Right lobe of liver (tissue), 6 donors: ENCODE measurements at regions not wholly inside any gene's neighbourhood (a gene's known extent, or its start where the extent isn't known, plus 50 kb on each side); places are given as distances from the start of the nearest gene placed in this dataset.
"Not testable (repeated sequence)": the region's sequence is repeated elsewhere in the genome, so short reads cannot be mapped to it uniquely, and the experiment has no call there.

Experiments used
- ATAC-seq, 4 donors: fragments of 200-7000 bp; cut with Tn5 transposase; one replicate each; pipeline ENCODE4 v1.9.1; 2020; ENCODE audit warnings: mild to moderate bottlenecking in 4 of 4, moderate library complexity in 4 of 4
- DNase-seq, 3 donors: peaks; one replicate each; pipeline ENCODE4 v3.0.0-alpha.2; 2020
- H3K27ac ChIP-seq, 3 donors: fragments of 200-600 bp; one replicate each; pipeline ENCODE4 v1.8.0; 2022
- H3K27me3 ChIP-seq, 2 donors: fragments of 200-600 bp; one replicate each; pipeline ENCODE4 v1.8.0; 2022
- H3K36me3 ChIP-seq, 4 donors: fragments of 200-600 bp; sonication (generic) in 1 of 4; one replicate each; pipeline versions ENCODE4 v1.5.1 to v1.8.0; 2017 to 2022; ENCODE audit warnings: control low read depth in 1 of 4
- H3K4me1 ChIP-seq, 4 donors: fragments of 200-600 bp; sonication (generic) in 1 of 4; one replicate each; pipeline versions ENCODE4 v1.5.1 to v1.8.0; 2017 to 2022; ENCODE audit warnings: control low read depth in 1 of 4
- H3K4me3 ChIP-seq, 3 donors: fragments of 200-600 bp; one replicate each; pipeline ENCODE4 v1.8.0; 2022
- H3K9me3 ChIP-seq, 4 donors: fragments of 200-600 bp; sonication (generic) in 1 of 4; one replicate each; pipeline versions ENCODE4 v1.5.1 to v1.8.0; 2017 to 2022; ENCODE audit warnings: control low read depth in 1 of 4
- POLR2A ChIP-seq: fragments of 450-650 bp; IDR thresholded peaks from one replicate; pipeline ENCODE4 v1.6.1; 2017; ENCODE audit warnings: antibody characterized with exemption, mild to moderate bottlenecking
- WGBS: methylation state at CpG from one replicate; pipeline ENCODE4 v1.1.6; 2018; ENCODE audit warnings: low coverage, low lambda C conversion rate; ENCODE audit not compliant: insufficient coverage; ENCODE audit errors: missing lambda C conversion rate; 5-methylcytosine and 5-hydroxymethylcytosine counted together
- intact Hi-C, 2 donors: fragments of 100-400 bp; cut with DNase I; formaldehyde crosslinking; loops; one replicate each; pipeline versions ENCODE4 v1.11.2 to v1.14.1; 2022
- TF ChIP-seq, protein P1 (sequence below), 4 donors: fragments of 200-600 bp in 3 of 4; fragments of 450-650 bp in 1 of 4; IDR thresholded peaks; one replicate each; pipeline versions ENCODE4 v1.5.1 to v1.8.0; 2016 to 2022; ENCODE audit warnings: antibody characterized with exemption in 4 of 4, mild to moderate bottlenecking in 2 of 4
- donor health status: DM: no; HTN: yes; CAD: no.
- donor health status: DM: no; HTN: no; CAD: no.
- donor health status: DM: no; HTN: no; CAD: no.
- donor health status: DM: no; HTN: yes; CAD: no.
- donor health status: DM: no; HTN: yes; CAD: no.

DNA sequence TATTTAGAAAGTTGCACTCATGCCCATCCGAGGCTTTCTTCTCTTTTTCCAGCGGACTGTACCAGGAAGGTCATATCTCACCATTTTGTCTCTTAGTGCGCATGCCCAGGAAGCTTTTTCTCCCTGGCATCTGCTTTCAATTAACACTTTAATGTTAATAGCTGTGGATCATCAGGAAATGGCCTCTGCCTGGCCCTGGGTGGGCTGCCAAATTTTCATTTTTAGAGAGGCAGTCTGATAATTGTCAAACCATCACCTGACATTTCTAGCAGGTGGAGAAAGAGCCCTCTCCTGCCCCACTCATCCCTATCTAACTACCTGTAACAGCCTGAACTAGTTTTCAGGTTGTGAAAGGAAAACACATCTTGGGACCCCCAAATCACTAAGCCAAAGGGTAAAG lies 257.4 kb upstream of the LRRC4C start:
- intact Hi-C loops: no loop called here
- no peak for ATAC-seq
- no peak for DNase-seq
- no peaks in the 10 kb centered on the region for H3K9me3 ChIP-seq
- TF ChIP-seq, protein P1, sequence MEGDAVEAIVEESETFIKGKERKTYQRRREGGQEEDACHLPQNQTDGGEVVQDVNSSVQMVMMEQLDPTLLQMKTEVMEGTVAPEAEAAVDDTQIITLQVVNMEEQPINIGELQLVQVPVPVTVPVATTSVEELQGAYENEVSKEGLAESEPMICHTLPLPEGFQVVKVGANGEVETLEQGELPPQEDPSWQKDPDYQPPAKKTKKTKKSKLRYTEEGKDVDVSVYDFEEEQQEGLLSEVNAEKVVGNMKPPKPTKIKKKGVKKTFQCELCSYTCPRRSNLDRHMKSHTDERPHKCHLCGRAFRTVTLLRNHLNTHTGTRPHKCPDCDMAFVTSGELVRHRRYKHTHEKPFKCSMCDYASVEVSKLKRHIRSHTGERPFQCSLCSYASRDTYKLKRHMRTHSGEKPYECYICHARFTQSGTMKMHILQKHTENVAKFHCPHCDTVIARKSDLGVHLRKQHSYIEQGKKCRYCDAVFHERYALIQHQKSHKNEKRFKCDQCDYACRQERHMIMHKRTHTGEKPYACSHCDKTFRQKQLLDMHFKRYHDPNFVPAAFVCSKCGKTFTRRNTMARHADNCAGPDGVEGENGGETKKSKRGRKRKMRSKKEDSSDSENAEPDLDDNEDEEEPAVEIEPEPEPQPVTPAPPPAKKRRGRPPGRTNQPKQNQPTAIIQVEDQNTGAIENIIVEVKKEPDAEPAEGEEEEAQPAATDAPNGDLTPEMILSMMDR (IDR thresholded peaks at IDR 0.05): no peak
- no peak for TF ChIP-seq POLR2A
- no peaks in the 10 kb centered on the region for H3K27me3 ChIP-seq
- H3K4me3 ChIP-seq: no peak overlapping the region
- 55% methylated on average over 3 of the region's 3 CpGs for WGBS
- no peak overlapping the region for H3K27ac ChIP-seq
- no peaks in the 10 kb centered on the region for H3K36me3 ChIP-seq
- H3K4me1 ChIP-seq: no peaks in the 10 kb centered on the region

DNA sequence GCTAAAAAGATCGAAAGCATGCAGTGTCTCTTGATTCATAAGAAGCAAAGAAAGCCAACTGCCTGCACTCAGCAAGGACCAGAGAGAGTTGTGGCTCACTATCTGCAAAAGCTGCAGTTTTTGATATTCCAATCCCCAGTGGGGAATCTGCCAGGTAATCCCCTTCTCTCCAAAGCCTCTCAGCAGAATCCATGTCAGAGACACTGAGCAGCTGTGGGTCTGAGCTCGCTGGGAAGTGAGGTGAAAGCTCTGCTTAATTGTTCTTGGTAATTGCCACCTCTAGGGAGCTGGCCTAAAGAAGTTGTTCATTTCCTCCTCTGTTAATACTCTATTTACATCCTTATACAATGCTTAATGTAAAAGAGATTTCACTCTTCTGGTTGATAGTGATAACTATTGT lies 261.3 kb upstream of the LRRC4C start:
- Histone ChIP-seq H3K4me3 (no peak overlapping the region), H3K27ac (no peak overlapping the region), H3K36me3 (no peaks in the 10 kb centered on the region), H3K27me3 (no peaks in the 10 kb centered on the region), H3K4me1 (no peaks in the 10 kb centered on the region), H3K9me3 (no peaks in the 10 kb centered on the region)
- intact Hi-C loops: no loop called here
- WGBS: 20% methylated on average over 2 of the region's 2 CpGs
- TF ChIP-seq POLR2A: no peak
- TF ChIP-seq, protein P1 (IDR thresholded peaks at IDR 0.05): no peak
- ATAC-seq (no peak), DNase-seq (no peak)

DNA sequence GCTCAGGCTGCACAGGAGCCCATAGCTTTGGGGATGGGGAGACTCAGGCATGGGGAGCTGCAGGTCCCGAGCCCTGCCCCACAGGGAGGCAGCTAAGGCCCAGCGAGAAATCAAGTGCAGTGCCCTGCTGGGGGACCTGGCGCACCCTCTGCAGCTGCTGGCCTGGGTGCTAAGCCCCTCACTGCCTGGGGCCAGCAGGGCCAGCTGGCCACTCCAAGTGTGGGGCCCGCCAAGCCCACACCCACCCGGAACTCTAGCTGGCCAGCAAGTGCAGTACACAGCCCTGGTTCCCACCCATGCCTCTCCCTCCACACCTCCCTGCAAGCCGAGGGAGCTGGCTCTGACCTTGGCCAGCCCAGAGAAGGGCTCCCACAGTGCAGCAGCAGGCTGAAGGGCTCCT lies 268.7 kb upstream of the LRRC4C start:
- ATAC-seq, H3K27ac ChIP-seq, DNase-seq, H3K27me3 ChIP-seq, H3K36me3 ChIP-seq, intact Hi-C loops, H3K9me3 ChIP-seq, H3K4me1 ChIP-seq, H3K4me3 ChIP-seq: not testable (repeated sequence)
- WGBS: no CpG with 5 or more reads among the region's 6 CpGs

DNA sequence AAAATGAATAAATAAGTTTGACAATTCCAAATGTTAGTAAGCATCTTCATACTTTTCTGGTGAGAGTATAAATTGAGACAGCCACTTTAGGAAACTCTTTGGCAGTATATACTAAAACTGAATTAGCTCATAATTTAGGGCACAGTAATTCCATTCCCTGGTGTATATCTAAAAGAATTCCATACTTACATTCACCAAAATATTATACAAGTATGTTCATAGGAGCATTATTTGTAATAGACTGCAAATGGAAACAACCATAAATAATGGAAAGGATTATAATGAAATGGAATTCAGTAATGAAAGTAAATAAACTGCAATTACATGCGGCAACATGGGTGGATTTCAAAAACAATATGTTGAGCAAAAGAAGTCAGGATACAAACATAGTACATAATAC lies 315.8 kb upstream of the LRRC4C start:
- Histone ChIP-seq H3K9me3 (no peaks in the 10 kb centered on the region), H3K4me3 (no peak overlapping the region), H3K27me3 (no peaks in the 10 kb centered on the region), H3K36me3 (no peaks in the 10 kb centered on the region), H3K27ac (no peak overlapping the region), H3K4me1 (no peaks in the 10 kb centered on the region)
- ATAC-seq: no peak
- WGBS: 86% methylated on average over 1 of the region's 1 CpG
- intact Hi-C loops: no loop called here
- DNase-seq: no peak
- TF ChIP-seq, protein P1 (IDR thresholded peaks at IDR 0.05): no peak
- TF ChIP-seq POLR2A: no peak

DNA sequence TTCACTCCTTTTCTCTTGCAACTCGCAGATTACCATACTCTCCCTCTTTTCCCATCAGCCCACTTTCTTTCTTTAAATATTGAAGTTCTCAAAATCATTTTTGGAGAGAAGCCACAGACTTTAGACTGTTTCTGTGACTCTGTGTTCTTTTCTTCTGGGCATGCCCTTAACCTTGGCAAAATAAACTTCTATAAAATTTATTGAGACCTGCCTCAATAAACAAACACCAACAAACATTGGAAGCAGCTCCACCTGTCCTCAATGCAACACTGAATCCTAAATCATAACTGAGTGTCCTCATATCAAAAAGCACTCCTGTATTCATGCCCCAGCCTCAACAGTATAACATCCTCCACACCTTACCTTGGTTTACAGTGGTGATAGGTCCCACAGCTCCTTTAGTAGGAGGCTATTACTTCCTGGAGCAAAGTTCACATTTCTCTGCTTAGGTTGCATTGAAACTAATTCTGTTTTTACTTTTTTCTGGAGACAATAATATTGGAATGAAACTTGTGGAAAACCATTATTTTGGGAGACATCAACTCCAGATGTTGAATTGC lies 320.0 kb upstream of the LRRC4C start:
- ATAC-seq: no peak
- Histone ChIP-seq H3K4me1 (no peaks in the 10 kb centered on the region), H3K27me3 (no peaks in the 10 kb centered on the region), H3K9me3 (no peaks in the 10 kb centered on the region), H3K27ac (no peak overlapping the region), H3K4me3 (no peak overlapping the region), H3K36me3 (no peaks in the 10 kb centered on the region)
- WGBS: 56% methylated on average over 1 of the region's 1 CpG
- intact Hi-C loops: no loop called here
- TF ChIP-seq, protein P1 (IDR thresholded peaks at IDR 0.05): no peak
- no peak for TF ChIP-seq POLR2A
- DNase-seq: no peak
